Parathyroid adenoma (tissue), 2 donors: ENCODE measurements at regions not wholly inside any gene's neighbourhood (a gene's known extent, or its start where the extent isn't known, plus 50 kb on each side); places are given as distances from the start of the nearest gene placed in this dataset.

ENCODE experiments used
- H2AFZ ChIP-seq: fragments of 300-600 bp; sonication (generic); one replicate; pipeline ENCODE4 v1.7.0; 2017; ENCODE audit warnings: antibody characterized with exemption, mild to moderate bottlenecking
- H3K27ac ChIP-seq: fragments of 300-600 bp; sonication (generic); one replicate; pipeline ENCODE4 v1.7.0; 2017
- H3K27me3 ChIP-seq: fragments of 300-600 bp; sonication (generic); one replicate; pipeline ENCODE4 v1.7.0; 2017; ENCODE audit warnings: low read length; ENCODE audit not compliant: control insufficient read depth, insufficient read depth
- H3K36me3 ChIP-seq: fragments of 300-600 bp; sonication (generic); one replicate; pipeline ENCODE4 v1.7.0; 2017; ENCODE audit warnings: low read length; ENCODE audit not compliant: control insufficient read depth, insufficient read depth
- H3K4me1 ChIP-seq: fragments of 300-600 bp; sonication (generic); one replicate; pipeline ENCODE4 v1.7.0; 2017; ENCODE audit warnings: control low read depth
- H3K4me2 ChIP-seq: fragments of 300-600 bp; sonication (generic); one replicate; pipeline ENCODE4 v1.7.0; 2017; ENCODE audit warnings: low read length
- H3K4me3 ChIP-seq: fragments of 300-600 bp; sonication (generic); one replicate; pipeline ENCODE4 v1.7.0; 2017; ENCODE audit warnings: low read depth, low read length
- H3K79me2 ChIP-seq: fragments of 300-600 bp; sonication (generic); one replicate; pipeline ENCODE4 v1.7.0; 2017; ENCODE audit warnings: control low read depth
- H3K9ac ChIP-seq: fragments of 300-600 bp; sonication (generic); one replicate; pipeline ENCODE4 v1.7.0; 2017; ENCODE audit warnings: mild to moderate bottlenecking
- H3K9me3 ChIP-seq: fragments of 300-600 bp; sonication (generic); one replicate; pipeline ENCODE4 v1.7.0; 2017; ENCODE audit warnings: low read length; ENCODE audit not compliant: control insufficient read depth
- CTCF ChIP-seq: fragments of 300-600 bp; sonication (generic); IDR thresholded peaks from one replicate; pipeline ENCODE4 v1.7.0; 2017; ENCODE audit warnings: antibody characterized with exemption, mild to moderate bottlenecking
- donor health status: primary hyperparathyroidism.

DNA sequence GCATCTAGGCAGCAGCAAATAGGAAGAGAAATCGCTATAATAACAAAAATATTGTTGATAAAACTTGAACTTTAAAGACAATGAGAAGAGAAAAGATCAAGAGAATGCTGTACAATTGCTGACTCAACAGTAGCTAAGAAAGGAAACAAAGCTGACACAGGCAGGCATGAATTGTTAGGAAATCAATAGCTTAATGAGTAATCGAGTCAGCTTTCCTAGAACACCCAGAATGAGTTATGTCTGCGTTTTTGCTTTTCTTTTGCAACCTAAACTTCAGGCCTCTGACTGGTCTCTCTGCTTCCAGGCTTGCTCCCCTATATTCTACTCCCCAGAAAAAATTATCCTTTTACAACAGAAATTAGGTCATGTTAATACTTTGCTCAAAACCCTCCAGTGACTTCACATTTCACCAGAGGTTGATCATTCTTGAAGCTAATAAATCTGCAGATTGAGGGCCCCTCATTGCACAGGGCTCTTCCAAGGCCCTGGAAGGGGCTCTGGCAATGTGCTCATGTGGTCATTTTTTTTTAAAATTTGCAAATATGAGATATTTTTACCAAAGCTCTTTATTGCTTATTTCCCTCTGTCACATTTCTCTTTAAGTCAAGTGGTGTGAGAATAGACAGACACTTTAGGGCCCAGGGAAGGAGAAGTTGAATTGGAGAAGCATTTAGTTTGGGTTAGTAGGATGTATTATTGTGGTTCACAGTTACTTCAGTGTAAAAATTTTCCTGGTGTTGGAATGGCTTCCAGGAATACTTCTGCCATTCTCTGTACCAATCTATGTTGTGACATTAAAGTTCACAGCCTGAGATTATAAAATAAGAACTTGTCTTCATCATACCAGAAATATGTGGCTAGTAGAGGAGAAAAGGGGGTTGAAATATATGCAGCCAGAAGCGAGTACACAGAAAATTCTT, 116.3 kb downstream of the TMCO5A start:
- Histone ChIP-seq H3K9me3 (no peaks in the 10 kb centered on the region), H3K4me1 (no peaks in the 10 kb centered on the region), H3K9ac (no peak overlapping the region), H3K4me3 (no peak overlapping the region), H2AFZ (peak overlapping the region; percentile 53), H3K27me3 (no peaks in the 10 kb centered on the region), H3K27ac (no peak overlapping the region), H3K36me3 (no peaks in the 10 kb centered on the region), H3K4me2 (no peak overlapping the region), H3K79me2 (no peaks in the 10 kb centered on the region)
- no peak for TF ChIP-seq CTCF

DNA sequence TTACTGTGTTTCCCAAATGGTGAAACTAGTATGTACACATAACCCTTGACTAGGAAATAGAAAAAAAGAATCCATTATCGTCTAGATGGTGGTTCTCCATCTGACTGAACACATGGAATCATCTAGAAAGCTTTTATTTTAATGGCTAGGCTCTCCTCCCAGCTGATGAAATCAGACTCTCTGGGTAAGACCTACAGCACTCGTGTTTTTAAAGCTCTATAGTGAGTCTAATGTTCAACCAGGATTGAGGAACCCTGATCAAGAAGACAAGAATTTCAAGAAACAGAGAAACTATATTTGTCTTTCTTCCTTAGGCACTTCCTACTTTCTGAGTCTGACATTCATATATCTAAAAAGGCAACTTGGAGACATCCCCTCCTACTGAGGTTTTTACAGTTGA, 118.8 kb downstream of the TMCO5A start:
- Histone ChIP-seq H2AFZ (no peak overlapping the region), H3K27ac (no peak overlapping the region), H3K27me3 (no peaks in the 10 kb centered on the region), H3K4me2 (no peak overlapping the region), H3K4me1 (no peaks in the 10 kb centered on the region), H3K36me3 (no peaks in the 10 kb centered on the region), H3K79me2 (no peaks in the 10 kb centered on the region), H3K9ac (no peak overlapping the region), H3K4me3 (no peak overlapping the region), H3K9me3 (no peaks in the 10 kb centered on the region)
- TF ChIP-seq CTCF, result no peak

- H3K27ac ChIP-seq, result no peak overlapping the region
- no peak for TF ChIP-seq CTCF
- no peak overlapping the region for H3K4me2 ChIP-seq
- no peak overlapping the region for H3K4me3 ChIP-seq
- no peaks in the 10 kb centered on the region for H3K79me2 ChIP-seq
- H3K27me3 ChIP-seq, result no peaks in the 10 kb centered on the region
- H3K9me3 ChIP-seq, result no peaks in the 10 kb centered on the region
- no peak overlapping the region for H2AFZ ChIP-seq
- H3K9ac ChIP-seq, result no peak overlapping the region
- no peaks in the 10 kb centered on the region for H3K4me1 ChIP-seq
- H3K36me3 ChIP-seq, result no peaks in the 10 kb centered on the region
Measured at GRCh38 chr15:38053776-38054175, 119.3 kb downstream of the TMCO5A start.

GRCh38 chr15:38054488-38054887, 120.0 kb downstream of the TMCO5A start:
- Histone ChIP-seq H3K4me3 (no peak overlapping the region), H3K36me3 (no peaks in the 10 kb centered on the region), H3K27me3 (no peaks in the 10 kb centered on the region), H3K79me2 (no peaks in the 10 kb centered on the region), H3K9me3 (no peaks in the 10 kb centered on the region), H3K4me1 (no peaks in the 10 kb centered on the region), H2AFZ (no peak overlapping the region), H3K9ac (no peak overlapping the region), H3K27ac (no peak overlapping the region), H3K4me2 (no peak overlapping the region)
- no peak for TF ChIP-seq CTCF

GRCh38 chr15:38058596-38059075, 124.2 kb downstream of the TMCO5A start:
- no peak for TF ChIP-seq CTCF
- Histone ChIP-seq H2AFZ (no peak overlapping the region), H3K27ac (no peak overlapping the region)

More at GRCh38 chr15:38058596-38059075, 124.2 kb downstream of the TMCO5A start:
- H3K4me3 ChIP-seq, result no peak overlapping the region
- no peaks in the 10 kb centered on the region for H3K79me2 ChIP-seq
- no peaks in the 10 kb centered on the region for H3K4me1 ChIP-seq
- no peak overlapping the region for H3K4me2 ChIP-seq
- H3K9ac ChIP-seq, result no peak overlapping the region
- H3K9me3 ChIP-seq, result no peaks in the 10 kb centered on the region
- H3K36me3 ChIP-seq, result no peaks in the 10 kb centered on the region
- no peaks in the 10 kb centered on the region for H3K27me3 ChIP-seq
